Kidney epithelial cell (primary cell): ENCODE measurements at regions not wholly inside any gene's neighbourhood (a gene's known extent, or its start where the extent isn't known, plus 50 kb on each side); places are given as distances from the start of the nearest gene placed in this dataset.

Experiments used
- DNase-seq: peaks from one replicate; pipeline ENCODE4 v3.0.0-alpha.2; 2010; ENCODE audit warnings: low read depth
- H3K27me3 ChIP-seq: 2 replicates; pipeline ENCODE4 v1.6.0; 2011; ENCODE audit warnings: low read length; ENCODE audit not compliant: control insufficient read depth, insufficient read depth
- H3K36me3 ChIP-seq: 2 replicates; pipeline ENCODE4 v1.5.1; 2011; ENCODE audit warnings: low read length; ENCODE audit not compliant: control insufficient read depth, insufficient read depth
- H3K4me3 ChIP-seq: 2 replicates; pipeline ENCODE4 v1.5.1; 2011; ENCODE audit warnings: low read depth, mild to moderate bottlenecking, control low read depth, low read length
- TF ChIP-seq, protein P1 (sequence below): IDR thresholded peaks from 2 replicates; pipeline ENCODE4 v1.5.1; 2011; ENCODE audit warnings: mild to moderate bottlenecking, moderate library complexity, low read length, control low read depth, inconsistent platforms; ENCODE audit not compliant: insufficient read depth, poor library complexity, severe bottlenecking

DNA sequence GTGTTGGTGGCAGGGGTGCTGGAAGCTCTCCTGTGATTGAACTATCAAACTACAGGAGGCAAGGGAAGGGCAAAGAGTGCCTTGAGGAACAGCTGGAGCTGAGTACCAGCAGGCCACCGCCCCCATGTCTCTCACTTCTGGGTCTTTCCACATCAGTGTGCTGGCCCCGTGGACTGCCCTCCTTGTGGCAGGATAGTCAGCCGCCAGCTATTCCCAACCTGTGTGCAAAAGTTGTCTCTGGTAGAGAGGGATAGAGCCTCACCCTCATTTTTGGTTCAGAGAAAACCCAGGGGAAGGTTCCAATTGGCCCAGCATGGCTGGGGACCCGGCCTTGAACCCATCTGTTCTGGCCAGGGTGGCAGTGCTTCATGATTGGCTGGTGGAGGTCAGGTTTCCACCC is 211.8 kb downstream of the IRF8 start:
- no peaks in the 10 kb centered on the region for H3K27me3 ChIP-seq
- TF ChIP-seq, protein P1, sequence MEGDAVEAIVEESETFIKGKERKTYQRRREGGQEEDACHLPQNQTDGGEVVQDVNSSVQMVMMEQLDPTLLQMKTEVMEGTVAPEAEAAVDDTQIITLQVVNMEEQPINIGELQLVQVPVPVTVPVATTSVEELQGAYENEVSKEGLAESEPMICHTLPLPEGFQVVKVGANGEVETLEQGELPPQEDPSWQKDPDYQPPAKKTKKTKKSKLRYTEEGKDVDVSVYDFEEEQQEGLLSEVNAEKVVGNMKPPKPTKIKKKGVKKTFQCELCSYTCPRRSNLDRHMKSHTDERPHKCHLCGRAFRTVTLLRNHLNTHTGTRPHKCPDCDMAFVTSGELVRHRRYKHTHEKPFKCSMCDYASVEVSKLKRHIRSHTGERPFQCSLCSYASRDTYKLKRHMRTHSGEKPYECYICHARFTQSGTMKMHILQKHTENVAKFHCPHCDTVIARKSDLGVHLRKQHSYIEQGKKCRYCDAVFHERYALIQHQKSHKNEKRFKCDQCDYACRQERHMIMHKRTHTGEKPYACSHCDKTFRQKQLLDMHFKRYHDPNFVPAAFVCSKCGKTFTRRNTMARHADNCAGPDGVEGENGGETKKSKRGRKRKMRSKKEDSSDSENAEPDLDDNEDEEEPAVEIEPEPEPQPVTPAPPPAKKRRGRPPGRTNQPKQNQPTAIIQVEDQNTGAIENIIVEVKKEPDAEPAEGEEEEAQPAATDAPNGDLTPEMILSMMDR, result no peak
- DNase-seq, result no peak
- H3K4me3 ChIP-seq, result no peak overlapping the region
- H3K36me3 ChIP-seq, result no peaks in the 10 kb centered on the region

DNA sequence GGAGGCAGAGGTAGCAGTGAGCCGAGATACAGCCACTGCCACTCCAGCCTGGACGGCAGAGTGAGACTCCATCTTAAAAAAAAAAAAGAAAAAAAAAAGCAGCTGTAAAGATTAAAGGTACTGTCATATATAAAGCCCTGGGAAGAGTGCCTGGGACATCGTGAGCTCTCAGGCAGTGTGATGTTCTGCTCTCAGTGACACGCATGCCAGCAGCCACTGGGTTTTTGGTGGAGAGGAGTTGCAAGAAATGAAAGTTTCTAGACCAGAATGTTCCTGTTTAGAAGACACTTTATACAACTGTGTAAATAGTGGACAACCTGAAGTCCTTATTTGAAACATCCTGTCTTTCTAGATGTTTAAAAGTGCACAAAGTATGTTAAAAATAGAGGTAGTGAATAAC is 213.2 kb downstream of the IRF8 start:
- no peak for DNase-seq
- H3K4me3 ChIP-seq, result no peak overlapping the region
- H3K36me3 ChIP-seq, result no peaks in the 10 kb centered on the region
- TF ChIP-seq, protein P1, result no peak
- H3K27me3 ChIP-seq, result peaks cover 3% of the 10 kb centered on the region

GRCh38 chr16:86117235-86117634 is 218.3 kb downstream of the IRF8 start:
- no peak for DNase-seq
- H3K27me3 ChIP-seq, result peaks cover 16% of the 10 kb centered on the region
- TF ChIP-seq, protein P1, result no peak
- no peaks in the 10 kb centered on the region for H3K36me3 ChIP-seq
- H3K4me3 ChIP-seq, result no peak overlapping the region

DNA sequence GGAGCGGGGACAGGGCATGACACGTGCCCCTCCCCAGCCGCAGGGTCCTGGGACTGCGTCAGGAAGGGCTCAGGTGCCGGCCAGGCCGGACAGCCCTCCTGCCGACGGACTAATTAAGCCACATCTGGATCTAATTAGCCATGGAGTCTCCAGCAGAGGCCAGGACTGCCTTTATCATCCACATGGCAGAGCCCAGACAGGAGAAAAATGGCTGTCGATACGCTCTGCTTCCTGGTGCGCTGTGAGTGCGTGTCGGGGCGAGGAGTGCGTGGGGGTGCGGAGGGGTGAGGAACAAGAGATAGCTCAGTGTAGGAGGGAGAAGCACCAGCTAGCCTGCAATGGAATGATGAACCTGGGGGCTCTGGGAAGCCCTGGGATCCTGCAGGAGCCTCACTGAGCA is 218.8 kb downstream of the IRF8 start:
- H3K27me3 ChIP-seq, result peaks cover 16% of the 10 kb centered on the region
- H3K4me3 ChIP-seq, result no peak overlapping the region
- TF ChIP-seq, protein P1, result no peak
- DNase-seq, result no peak
- no peaks in the 10 kb centered on the region for H3K36me3 ChIP-seq

- no peaks in the 10 kb centered on the region for H3K36me3 ChIP-seq
- TF ChIP-seq, protein P1, result no peak
- H3K4me3 ChIP-seq, result no peak overlapping the region
- peaks cover 16% of the 10 kb centered on the region for H3K27me3 ChIP-seq
- DNase-seq, result no peak
Measured at GRCh38 chr16:86118467-86119307, 219.7 kb downstream of the IRF8 start.
